BJ (cell line): ENCODE measurements at regions not wholly inside any gene's neighbourhood (a gene's known extent, or its start where the extent isn't known, plus 50 kb on each side); places are given as distances from the start of the nearest gene placed in this dataset.

ENCODE experiments used
- CTCF ChIA-PET: fragments of 350-600 bp; formaldehyde crosslinking; extraction: SDS; loops from one replicate; lab custom pipeline; 2021; ENCODE audit warnings: antibody characterized with exemption, inconsistent platforms; lab: Yijun Ruan, JAX
- POLR2A ChIA-PET: fragments of 300-600 bp; sonication (Branson Sonifier 250); formaldehyde crosslinking; extraction: SDS; loops from one replicate; lab custom pipeline; 2021; ENCODE audit warnings: antibody characterized with exemption; lab: Charles Lee
- DNase-seq: peaks from one replicate; pipeline ENCODE4 v3.0.0-alpha.2; 2011; ENCODE audit warnings: low read depth
- H3K27me3 ChIP-seq: 2 replicates; pipeline ENCODE4 v1.6.0; 2011; ENCODE audit warnings: low read length; ENCODE audit not compliant: control insufficient read depth, insufficient read depth
- H3K36me3 ChIP-seq: 2 replicates; pipeline ENCODE4 v1.5.1; 2011; ENCODE audit warnings: low read length; ENCODE audit not compliant: control insufficient read depth, insufficient read depth
- H3K4me3 ChIP-seq: 2 replicates; pipeline ENCODE4 v1.5.1; 2011; ENCODE audit warnings: low read depth, mild to moderate bottlenecking, control low read depth, low read length
- CTCF ChIP-seq: IDR thresholded peaks from 2 replicates; pipeline ENCODE4 v1.5.1; 2011; ENCODE audit warnings: low read depth, mild to moderate bottlenecking, control low read depth, inconsistent platforms, low read length, moderate library complexity; ENCODE audit not compliant: insufficient read depth

GRCh38 chr17:68775969-68776368, 174.8 kb upstream of the FAM20A start:
- CTCF ChIA-PET, result interaction anchor here (0.8 to 5.4 kb wide), 16 partner anchors 11 to 478 kb away, joined by 3 to 43 read pairs (median 4); no protein-coding TSS in a partner anchor
- POLR2A ChIA-PET, result no interaction called here
- DNase-seq, result no peak
- no peaks in the 10 kb centered on the region for H3K36me3 ChIP-seq
- H3K27me3 ChIP-seq, result no peaks in the 10 kb centered on the region
- TF ChIP-seq CTCF, result no peak
- no peak overlapping the region for H3K4me3 ChIP-seq

GRCh38 chr17:68775318-68775717, 174.2 kb upstream of the FAM20A start:
- H3K4me3 ChIP-seq, result no peak overlapping the region
- no peaks in the 10 kb centered on the region for H3K27me3 ChIP-seq
- CTCF ChIA-PET, result interaction anchor here (0.6 to 5.4 kb wide), 8 partner anchors 11 to 473 kb away, joined by 3 to 43 read pairs (median 6); no protein-coding TSS in a partner anchor
- POLR2A ChIA-PET, result no interaction called here
- TF ChIP-seq CTCF, result no peak
- peak; percentile 17 for DNase-seq
- no peaks in the 10 kb centered on the region for H3K36me3 ChIP-seq

- H3K4me3 ChIP-seq, result no peak overlapping the region
- POLR2A ChIA-PET, result interaction anchor here (0.6 kb wide), 1 partner anchor 1048 kb away, joined by 12 read pairs; no protein-coding TSS in a partner anchor
Measured at GRCh38 chr17:68771867-68772515, 170.8 kb upstream of the FAM20A start.

DNA sequence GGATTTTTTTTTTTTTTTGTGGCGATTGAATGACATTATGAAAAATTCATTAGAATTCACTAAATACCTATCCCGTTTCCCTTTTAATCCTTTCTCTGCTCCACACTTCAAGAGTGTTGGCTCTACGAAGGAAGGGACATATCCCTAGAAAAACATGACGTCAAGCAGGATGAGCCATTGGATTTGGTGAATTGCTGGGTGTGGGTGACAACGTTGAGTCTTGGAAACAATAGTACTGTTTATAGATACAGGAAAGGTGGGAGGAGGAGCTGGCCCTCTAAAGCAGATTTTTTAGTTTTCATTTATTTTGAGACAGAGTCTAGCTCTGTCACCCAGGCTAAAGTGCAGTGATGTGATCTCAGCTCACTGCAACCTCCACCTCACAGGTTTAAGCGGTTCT, 167.6 kb upstream of the FAM20A start:
- CTCF ChIA-PET, result no interaction called here

More at GRCh38 chr17:68771867-68772515, 170.8 kb upstream of the FAM20A start:
- CTCF ChIA-PET, result interaction anchor here (0.7 to 3.9 kb wide), 28 partner anchors 9 to 753 kb away, joined by 3 to 44 read pairs (median 3); no protein-coding TSS in a partner anchor
- peak; percentile 15 for DNase-seq
- Histone ChIP-seq H3K36me3 (no peaks in the 10 kb centered on the region), H3K27me3 (no peaks in the 10 kb centered on the region)
- peak; percentile 75 for TF ChIP-seq CTCF

GRCh38 chr17:68766640-68767039, 165.5 kb upstream of the FAM20A start:
- DNase-seq, result no peak
- CTCF ChIA-PET, result no interaction called here
- no peak overlapping the region for H3K4me3 ChIP-seq
- H3K36me3 ChIP-seq, result no peaks in the 10 kb centered on the region
- POLR2A ChIA-PET, result no interaction called here
- H3K27me3 ChIP-seq, result no peaks in the 10 kb centered on the region
- TF ChIP-seq CTCF, result no peak

More for the DNA sequence above, 167.6 kb upstream of the FAM20A start:
- POLR2A ChIA-PET, result interaction anchor here (0.6 kb wide), 1 partner anchor 197 kb away, joined by 4 read pairs; no protein-coding TSS in a partner anchor
- Histone ChIP-seq H3K36me3 (no peaks in the 10 kb centered on the region), H3K4me3 (no peak overlapping the region), H3K27me3 (no peaks in the 10 kb centered on the region)
- no peak for DNase-seq
- TF ChIP-seq CTCF, result no peak
